Psoas muscle (tissue), 7 donors: ENCODE measurements at regions not wholly inside any gene's neighbourhood (a gene's known extent, or its start where the extent isn't known, plus 50 kb on each side); places are given as distances from the start of the nearest gene placed in this dataset.

ENCODE experiments used
- ATAC-seq, 4 donors: fragments of 200-7000 bp; cut with Tn5 transposase; one replicate each; pipeline ENCODE4 v1.9.1; 2020; ENCODE audit warnings: moderate library complexity in 3 of 4, mild to moderate bottlenecking in 2 of 4
- DNase-seq, 2 donors: peaks; one replicate each; pipeline ENCODE4 v3.0.0-alpha.2; 2020
- H3K27ac ChIP-seq: fragments of 200-600 bp; one replicate; pipeline ENCODE4 v1.8.0; 2022
- H3K27me3 ChIP-seq, 3 donors: fragments of 200-600 bp in 1 of 3; one replicate each; pipeline versions ENCODE4 v1.6.1 to v1.8.0; 2013 to 2022; ENCODE audit warnings: low read length in 2 of 3, mild to moderate bottlenecking in 2 of 3, moderate library complexity in 1 of 3; ENCODE audit not compliant: insufficient read depth in 3 of 3
- H3K36me3 ChIP-seq, 2 donors: fragments of 200-600 bp in 1 of 2; one replicate each; pipeline versions ENCODE4 v1.6.1 to v1.8.0; 2013 to 2022; ENCODE audit warnings: low read depth in 1 of 2, mild to moderate bottlenecking in 1 of 2, moderate library complexity in 1 of 2; ENCODE audit not compliant: insufficient read depth in 1 of 2
- H3K4me1 ChIP-seq: fragments of 200-600 bp; one replicate; pipeline ENCODE4 v1.8.0; 2022
- H3K4me3 ChIP-seq: fragments of 200-600 bp; one replicate; pipeline ENCODE4 v1.8.0; 2022; ENCODE audit warnings: mild to moderate bottlenecking
- H3K9me3 ChIP-seq: fragments of 200-600 bp; one replicate; pipeline ENCODE4 v1.8.0; 2022
- CTCF ChIP-seq: fragments of 200-600 bp; IDR thresholded peaks from one replicate; pipeline ENCODE4 v1.8.0; 2022; ENCODE audit warnings: antibody characterized with exemption
- WGBS, 3 donors: extraction: QIAGEN DNeasy Blood & Tissue Kit; methylation state at CpG; one replicate each; pipeline versions ENCODE4 v1.1.6 to v1.1.7; 2013; 5-methylcytosine and 5-hydroxymethylcytosine counted together
- intact Hi-C, 2 donors: fragments of 100-400 bp; cut with DNase I; formaldehyde crosslinking; loops; one replicate each; pipeline versions ENCODE4 v1.11.0 to v1.14.2; 2022
- donor health status: healthy with polysubstance abuse.
- donor health status: DM: no; HTN: no; CAD: no; lungs with moderate emphysema.
- donor health status: Bipolar disorder and iron deficiency.
- donor health status: healthy.
- donor health status: DM: yes; HTN: yes; CAD: no.
- donor health status: DM: no; HTN: no; CAD: no.
- donor health status: DM: yes; HTN: yes; CAD: no.

GRCh38 chr18:40875101-40875615 is 1079.9 kb upstream of the PIK3C3 start:
- Histone ChIP-seq H3K27me3 (no peaks in the 10 kb centered on the region), H3K4me1 (no peaks in the 10 kb centered on the region), H3K4me3 (no peak overlapping the region), H3K9me3 (no peaks in the 10 kb centered on the region), H3K27ac (no peak overlapping the region), H3K36me3 (no peaks in the 10 kb centered on the region)
- WGBS, 3 donors: 61 to 69% (median 62%) methylated on average over 4 of the region's 4 CpGs
- no peak for TF ChIP-seq CTCF
- no peak for DNase-seq
- no peak for ATAC-seq
- intact Hi-C loops: no loop called here

GRCh38 chr18:40874233-40874632 is 1080.8 kb upstream of the PIK3C3 start:
- no peaks in the 10 kb centered on the region for H3K9me3 ChIP-seq
- intact Hi-C loops: no loop called here
- H3K4me1 ChIP-seq: no peaks in the 10 kb centered on the region
- H3K4me3 ChIP-seq: no peak overlapping the region
- WGBS, 3 donors: 94 to 98% (median 95%) methylated on average over 1 of the region's 1 CpG
- no peaks in the 10 kb centered on the region for H3K27me3 ChIP-seq
- ATAC-seq (no peak), DNase-seq (no peak)
- TF ChIP-seq CTCF: no peak
- H3K27ac ChIP-seq: no peak overlapping the region
- H3K36me3 ChIP-seq: no peaks in the 10 kb centered on the region

- intact Hi-C loops: no loop called here
- Histone ChIP-seq H3K4me3 (no peak overlapping the region), H3K4me1 (no peaks in the 10 kb centered on the region), H3K9me3 (no peaks in the 10 kb centered on the region), H3K36me3 (no peaks in the 10 kb centered on the region), H3K27ac (no peak overlapping the region), H3K27me3 (no peaks in the 10 kb centered on the region)
- ATAC-seq (no peak), DNase-seq (no peak)
- no peak for TF ChIP-seq CTCF
- WGBS, 3 donors: 57 to 72% (median 59%) methylated on average over 4 of the region's 4 CpGs
Observed at GRCh38 chr18:40868110-40868858, 1086.8 kb upstream of the PIK3C3 start.

- Histone ChIP-seq H3K27ac (no peak overlapping the region), H3K4me3 (no peak overlapping the region), H3K4me1 (no peaks in the 10 kb centered on the region), H3K36me3 (no peaks in the 10 kb centered on the region), H3K27me3 (no peaks in the 10 kb centered on the region), H3K9me3 (no peaks in the 10 kb centered on the region)
- DNase-seq (no peak), ATAC-seq (no peak)
- 24 to 30% (median 30%) methylated on average over 2 of the region's 2 CpGs for WGBS, 3 donors
- no peak for TF ChIP-seq CTCF
- intact Hi-C loops: no loop called here
Observed at GRCh38 chr18:40867459-40867858, 1087.6 kb upstream of the PIK3C3 start.

- Histone ChIP-seq H3K27me3 (no peaks in the 10 kb centered on the region), H3K4me1 (no peaks in the 10 kb centered on the region), H3K27ac (no peak overlapping the region), H3K4me3 (no peak overlapping the region), H3K9me3 (no peaks in the 10 kb centered on the region), H3K36me3 (no peaks in the 10 kb centered on the region)
- ATAC-seq (no peak), DNase-seq (no peak)
- intact Hi-C loops: no loop called here
- WGBS, 3 donors: 55 to 61% (median 56%) methylated on average over 3 of the region's 3 CpGs
- no peak for TF ChIP-seq CTCF
Observed at GRCh38 chr18:40866968-40867367, 1088.1 kb upstream of the PIK3C3 start.
